Suprapubic skin (tissue), 3 donors: ENCODE measurements at regions not wholly inside any gene's neighbourhood (a gene's known extent, or its start where the extent isn't known, plus 50 kb on each side); places are given as distances from the start of the nearest gene placed in this dataset.

Experiments used
- CTCF ChIP-seq, 2 donors: fragments of 200-600 bp in 1 of 2; fragments of 450-650 bp in 1 of 2; sonication (generic) in 1 of 2; IDR thresholded peaks; one replicate each; pipeline ENCODE4 v1.5.1; 2016 to 2019; ENCODE audit warnings: antibody characterized with exemption in 2 of 2, mild to moderate bottlenecking in 1 of 2, moderate library complexity in 1 of 2
- EP300 ChIP-seq: sonication (generic); formaldehyde crosslinking; IDR thresholded peaks from one replicate; pipeline ENCODE4 v1.6.1; 2017; ENCODE audit warnings: antibody characterized with exemption
- POLR2A ChIP-seq, 2 donors: fragments of 450-650 bp; IDR thresholded peaks; one replicate each; pipeline ENCODE4 v1.6.1; 2017; ENCODE audit warnings: antibody characterized with exemption in 2 of 2, mild to moderate bottlenecking in 2 of 2, moderate library complexity in 2 of 2

- TF ChIP-seq CTCF (IDR thresholded peaks at IDR 0.05) (no peak), EP300 (no peak), POLR2A (IDR thresholded peaks at IDR 0.05) (no peak)
Measured at GRCh38 chr10:21289961-21290360, 235.5 kb downstream of the SKIDA1 start.
